ENCODE measurements at regions not wholly inside any gene's neighbourhood (a gene's known extent, or its start where the extent isn't known, plus 50 kb on each side); places are given as distances from the start of the nearest gene placed in this dataset.

DNA sequence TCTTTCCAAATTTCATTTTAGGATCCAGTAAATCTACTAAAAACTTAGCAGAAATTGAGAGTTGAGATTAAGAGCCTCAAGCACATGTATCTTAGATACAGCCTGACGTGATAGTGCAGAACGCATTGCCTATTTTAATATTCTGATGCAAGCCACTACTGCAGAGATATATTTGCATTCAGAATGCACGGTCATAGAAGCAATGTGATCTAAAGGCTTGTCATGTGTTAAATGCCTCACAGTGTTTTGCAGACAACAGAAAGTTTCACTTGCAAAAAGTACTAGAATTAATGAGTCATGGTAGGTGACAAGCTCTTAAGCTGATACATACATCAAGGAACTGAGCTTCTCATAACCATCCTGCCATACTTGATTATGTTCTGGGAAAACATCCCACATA, 886.7 kb upstream of the CHAC2 start:
- TF ChIP-seq, protein P1, sequence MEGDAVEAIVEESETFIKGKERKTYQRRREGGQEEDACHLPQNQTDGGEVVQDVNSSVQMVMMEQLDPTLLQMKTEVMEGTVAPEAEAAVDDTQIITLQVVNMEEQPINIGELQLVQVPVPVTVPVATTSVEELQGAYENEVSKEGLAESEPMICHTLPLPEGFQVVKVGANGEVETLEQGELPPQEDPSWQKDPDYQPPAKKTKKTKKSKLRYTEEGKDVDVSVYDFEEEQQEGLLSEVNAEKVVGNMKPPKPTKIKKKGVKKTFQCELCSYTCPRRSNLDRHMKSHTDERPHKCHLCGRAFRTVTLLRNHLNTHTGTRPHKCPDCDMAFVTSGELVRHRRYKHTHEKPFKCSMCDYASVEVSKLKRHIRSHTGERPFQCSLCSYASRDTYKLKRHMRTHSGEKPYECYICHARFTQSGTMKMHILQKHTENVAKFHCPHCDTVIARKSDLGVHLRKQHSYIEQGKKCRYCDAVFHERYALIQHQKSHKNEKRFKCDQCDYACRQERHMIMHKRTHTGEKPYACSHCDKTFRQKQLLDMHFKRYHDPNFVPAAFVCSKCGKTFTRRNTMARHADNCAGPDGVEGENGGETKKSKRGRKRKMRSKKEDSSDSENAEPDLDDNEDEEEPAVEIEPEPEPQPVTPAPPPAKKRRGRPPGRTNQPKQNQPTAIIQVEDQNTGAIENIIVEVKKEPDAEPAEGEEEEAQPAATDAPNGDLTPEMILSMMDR (IDR thresholded peaks at IDR 0.05; ENCODE audit: low read length) = no peak
- no peak for TF ChIP-seq EZH2phosphoT487 (IDR thresholded peaks at IDR 0.05; ENCODE audit: low read length)
